MM.1S (cell line): ENCODE measurements at regions not wholly inside any gene's neighbourhood (a gene's known extent, or its start where the extent isn't known, plus 50 kb on each side); places are given as distances from the start of the nearest gene placed in this dataset.

Experiments
- DNase-seq: peaks from one replicate; pipeline ENCODE4 v3.0.0-alpha.2; 2015
- H2AFZ ChIP-seq: fragments of 300-600 bp; sonication (generic); 2 replicates; pipeline ENCODE4 v1.6.0; 2016; ENCODE audit warnings: antibody characterized with exemption, low read length
- H3F3A ChIP-seq: fragments of 300-600 bp; sonication (generic); 2 replicates; pipeline ENCODE4 v1.6.1; 2016; ENCODE audit warnings: mild to moderate bottlenecking, antibody characterized with exemption, low read length, moderate library complexity, mixed read lengths; ENCODE audit not compliant: insufficient read depth
- H3K27ac ChIP-seq: fragments of 300-600 bp; sonication (generic); 2 replicates; pipeline ENCODE4 v1.5.1; 2016; ENCODE audit warnings: mild to moderate bottlenecking, low read length
- H3K27me3 ChIP-seq: fragments of 300-600 bp; sonication (generic); replicated peaks from 2 replicates; pipeline ENCODE4 v1.6.0; 2016; ENCODE audit warnings: low read length; ENCODE audit not compliant: insufficient read depth
- H3K36me3 ChIP-seq: fragments of 300-600 bp; sonication (generic); replicated peaks from 2 replicates; pipeline ENCODE4 v1.6.1; 2016; ENCODE audit warnings: mild to moderate bottlenecking, low read length, mixed read lengths; ENCODE audit not compliant: insufficient read depth
- H3K4me1 ChIP-seq: fragments of 300-600 bp; sonication (generic); 2 replicates; pipeline ENCODE4 v1.6.1; 2016; ENCODE audit warnings: low read length, mixed read lengths
- H3K4me2 ChIP-seq: fragments of 300-600 bp; sonication (generic); 2 replicates; pipeline ENCODE4 v1.6.0; 2016; ENCODE audit warnings: low read depth, low read length
- H3K4me3 ChIP-seq: fragments of 300-600 bp; sonication (generic); 2 replicates; pipeline ENCODE4 v1.5.1; 2016; ENCODE audit warnings: low read length, mixed read lengths
- H3K79me2 ChIP-seq: fragments of 300-600 bp; sonication (generic); 2 replicates; pipeline ENCODE4 v1.6.1; 2016; ENCODE audit warnings: mixed run types, low read length, mixed read lengths
- H3K9ac ChIP-seq: fragments of 300-600 bp; sonication (generic); 2 replicates; pipeline ENCODE4 v1.6.1; 2016; ENCODE audit warnings: low read length, mixed read lengths
- H3K9me2 ChIP-seq: fragments of 300-600 bp; sonication (generic); replicated peaks from 2 replicates; pipeline ENCODE4 v1.6.1; 2016; ENCODE audit warnings: mild to moderate bottlenecking, low read length, mixed read lengths; ENCODE audit not compliant: insufficient read depth
- H3K9me3 ChIP-seq: fragments of 300-600 bp; sonication (generic); replicated peaks from 2 replicates; pipeline ENCODE4 v1.6.1; 2016; ENCODE audit warnings: mild to moderate bottlenecking, low read length, mixed read lengths; ENCODE audit not compliant: insufficient read depth
- H4K20me1 ChIP-seq: fragments of 300-600 bp; sonication (generic); 2 replicates; pipeline ENCODE4 v1.6.1; 2016; ENCODE audit warnings: mild to moderate bottlenecking, low read length, moderate library complexity, mixed read lengths; ENCODE audit not compliant: insufficient read depth
- EZH2 ChIP-seq: fragments of 300-600 bp; sonication (generic); optimal IDR thresholded peaks from 2 replicates; pipeline ENCODE3; 2017; ENCODE audit warnings: low read depth, mild to moderate bottlenecking, antibody characterized with exemption, low read length, mixed read lengths
- EZH2phosphoT487 ChIP-seq: fragments of 300-600 bp; sonication (generic); IDR thresholded peaks from 2 replicates; pipeline ENCODE4 v1.6.1; 2018; ENCODE audit warnings: antibody characterized with exemption, low read length
- TF ChIP-seq, protein P1 (sequence below): fragments of 300-600 bp; sonication (generic); IDR thresholded peaks from 2 replicates; pipeline ENCODE4 v1.5.1; 2016; ENCODE audit warnings: antibody characterized with exemption, low read length, mixed read lengths

- Histone ChIP-seq H2AFZ (no peak overlapping the region), H4K20me1 (no peaks in the 10 kb centered on the region), H3K4me3 (no peak overlapping the region), H3K9ac (no peak overlapping the region), H3K36me3 (no peaks in the 10 kb centered on the region), H3K27ac (no peak overlapping the region), H3K4me2 (no peak overlapping the region), H3K9me2 (no peaks in the 10 kb centered on the region), H3K4me1 (no peaks in the 10 kb centered on the region), H3K9me3 (no peaks in the 10 kb centered on the region), H3K79me2 (no peaks in the 10 kb centered on the region), H3K27me3 (no peaks in the 10 kb centered on the region), H3F3A (no peaks in the 10 kb centered on the region)
- no peak for DNase-seq
- TF ChIP-seq EZH2 (no peak), EZH2phosphoT487 (no peak)
- TF ChIP-seq, protein P1, sequence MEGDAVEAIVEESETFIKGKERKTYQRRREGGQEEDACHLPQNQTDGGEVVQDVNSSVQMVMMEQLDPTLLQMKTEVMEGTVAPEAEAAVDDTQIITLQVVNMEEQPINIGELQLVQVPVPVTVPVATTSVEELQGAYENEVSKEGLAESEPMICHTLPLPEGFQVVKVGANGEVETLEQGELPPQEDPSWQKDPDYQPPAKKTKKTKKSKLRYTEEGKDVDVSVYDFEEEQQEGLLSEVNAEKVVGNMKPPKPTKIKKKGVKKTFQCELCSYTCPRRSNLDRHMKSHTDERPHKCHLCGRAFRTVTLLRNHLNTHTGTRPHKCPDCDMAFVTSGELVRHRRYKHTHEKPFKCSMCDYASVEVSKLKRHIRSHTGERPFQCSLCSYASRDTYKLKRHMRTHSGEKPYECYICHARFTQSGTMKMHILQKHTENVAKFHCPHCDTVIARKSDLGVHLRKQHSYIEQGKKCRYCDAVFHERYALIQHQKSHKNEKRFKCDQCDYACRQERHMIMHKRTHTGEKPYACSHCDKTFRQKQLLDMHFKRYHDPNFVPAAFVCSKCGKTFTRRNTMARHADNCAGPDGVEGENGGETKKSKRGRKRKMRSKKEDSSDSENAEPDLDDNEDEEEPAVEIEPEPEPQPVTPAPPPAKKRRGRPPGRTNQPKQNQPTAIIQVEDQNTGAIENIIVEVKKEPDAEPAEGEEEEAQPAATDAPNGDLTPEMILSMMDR = no peak
Observed at GRCh38 chr2:221675201-221675908, 103.3 kb upstream of the EPHA4 start.

DNA sequence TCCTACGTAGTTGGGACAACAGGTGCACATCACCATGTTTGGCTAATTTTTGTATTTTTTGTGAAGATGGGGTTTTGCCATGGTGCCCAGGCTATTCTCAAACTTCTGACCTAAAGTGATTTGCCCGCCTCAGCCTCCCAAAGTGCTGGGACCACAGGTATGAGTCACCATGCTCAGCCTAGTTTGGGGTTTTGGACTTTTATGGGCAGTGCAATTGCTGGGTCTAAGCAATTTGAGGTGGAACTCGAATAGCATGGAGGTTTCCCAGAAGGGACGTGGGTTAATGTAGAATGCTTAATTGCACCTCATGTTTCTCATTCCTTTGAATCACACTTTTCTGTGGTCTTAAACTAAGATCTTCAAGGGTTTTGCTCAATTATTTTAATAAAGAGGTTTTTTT, 102.3 kb upstream of the EPHA4 start:
- H3K27ac ChIP-seq = no peak overlapping the region
- H3K4me2 ChIP-seq = no peak overlapping the region
- no peaks in the 10 kb centered on the region for H3K4me1 ChIP-seq
- H2AFZ ChIP-seq = no peak overlapping the region
- no peak for DNase-seq
- no peaks in the 10 kb centered on the region for H4K20me1 ChIP-seq
- H3K27me3 ChIP-seq = no peaks in the 10 kb centered on the region
- H3F3A ChIP-seq = no peaks in the 10 kb centered on the region
- no peak overlapping the region for H3K4me3 ChIP-seq
- TF ChIP-seq, protein P1 = no peak
- no peak for TF ChIP-seq EZH2
- TF ChIP-seq EZH2phosphoT487 = no peak
- H3K9me3 ChIP-seq = no peaks in the 10 kb centered on the region
- no peaks in the 10 kb centered on the region for H3K9me2 ChIP-seq
- no peaks in the 10 kb centered on the region for H3K36me3 ChIP-seq
- no peak overlapping the region for H3K9ac ChIP-seq
- no peaks in the 10 kb centered on the region for H3K79me2 ChIP-seq

GRCh38 chr2:221673248-221673647, 101.1 kb upstream of the EPHA4 start:
- Histone ChIP-seq H3K9me3 (no peaks in the 10 kb centered on the region), H3K9me2 (no peaks in the 10 kb centered on the region), H3F3A (no peaks in the 10 kb centered on the region), H3K4me1 (no peaks in the 10 kb centered on the region), H2AFZ (no peak overlapping the region), H3K36me3 (no peaks in the 10 kb centered on the region), H3K9ac (no peak overlapping the region), H3K27me3 (no peaks in the 10 kb centered on the region), H3K79me2 (no peaks in the 10 kb centered on the region), H3K4me2 (no peak overlapping the region), H4K20me1 (no peaks in the 10 kb centered on the region), H3K27ac (no peak overlapping the region), H3K4me3 (no peak overlapping the region)
- DNase-seq = no peak
- no peak for TF ChIP-seq EZH2
- TF ChIP-seq, protein P1 = no peak
